Spleen (tissue), 11 donors: ENCODE measurements at regions not wholly inside any gene's neighbourhood (a gene's known extent, or its start where the extent isn't known, plus 50 kb on each side); places are given as distances from the start of the nearest gene placed in this dataset.

ENCODE experiments used
- DNase-seq: peaks from one replicate; pipeline ENCODE4 v3.0.0-alpha.2; 2020
- H3K27ac ChIP-seq, 8 donors: fragments of 200-600 bp; sonication (generic) in 7 of 8; 1 replicate in 4 of 8; 2 replicates in 4 of 8; pipeline versions ENCODE4 v1.5.0 to v1.8.0; 2016 to 2021; ENCODE audit warnings: inconsistent platforms in 4 of 8, mild to moderate bottlenecking in 4 of 8, moderate library complexity in 1 of 8
- H3K27me3 ChIP-seq, 7 donors: fragments of 200-600 bp; sonication (generic) in 6 of 7; replicated peaks in 1 of 7; 1 replicate in 4 of 7; 2 replicates in 3 of 7; pipeline versions ENCODE4 v1.5.0 to v1.8.0; 2016 to 2021; ENCODE audit warnings: inconsistent platforms in 3 of 7, mild to moderate bottlenecking in 1 of 7
- H3K36me3 ChIP-seq, 6 donors: fragments of 200-600 bp; sonication (generic) in 5 of 6; 1 replicate in 4 of 6; 2 replicates in 2 of 6; pipeline versions ENCODE4 v1.5.0 to v1.8.0; 2016 to 2021; ENCODE audit warnings: inconsistent platforms in 2 of 6
- H3K4me1 ChIP-seq, 6 donors: fragments of 200-600 bp; sonication (generic) in 5 of 6; 1 replicate in 3 of 6; 2 replicates in 3 of 6; pipeline versions ENCODE4 v1.5.0 to v1.8.0; 2016 to 2021; ENCODE audit warnings: inconsistent platforms in 3 of 6
- H3K4me3 ChIP-seq, 8 donors: fragments of 200-600 bp; sonication (generic) in 7 of 8; 1 replicate in 4 of 8; 2 replicates in 4 of 8; pipeline versions ENCODE4 v1.5.0 to v1.8.0; 2016 to 2021; ENCODE audit warnings: inconsistent platforms in 4 of 8, mild to moderate bottlenecking in 4 of 8, moderate library complexity in 2 of 8
- H3K9me3 ChIP-seq, 8 donors: fragments of 200-600 bp; sonication (generic) in 7 of 8; 1 replicate in 4 of 8; 2 replicates in 4 of 8; pipeline versions ENCODE4 v1.5.0 to v1.8.0; 2016 to 2021; ENCODE audit warnings: inconsistent platforms in 4 of 8
- CTCF ChIP-seq, 11 experiments: fragments of 200-600 bp in 7 of 11; fragments of 450-650 bp in 4 of 11; sonication (generic) in 4 of 11; IDR thresholded peaks in 8 of 11; conservative IDR thresholded peaks in 3 of 11; 1 replicate in 7 of 11; 2 replicates in 4 of 11; pipeline versions ENCODE4 v1.4.0 to v1.8.0; 2016 to 2021; ENCODE audit warnings: antibody characterized with exemption in 11 of 11, inconsistent platforms in 4 of 11, mild to moderate bottlenecking in 1 of 11
- POLR2A ChIP-seq, 3 donors: fragments of 450-650 bp; IDR thresholded peaks; one replicate each; pipeline ENCODE4 v1.5.1; 2017; ENCODE audit warnings: antibody characterized with exemption in 3 of 3, mild to moderate bottlenecking in 1 of 3
- POLR2AphosphoS5 ChIP-seq, 3 donors: sonication (generic); formaldehyde crosslinking; IDR thresholded peaks; one replicate each; pipeline ENCODE4 v1.5.1; 2017; ENCODE audit warnings: antibody characterized with exemption in 3 of 3
- WGBS, 5 donors: extraction: QIAGEN DNeasy Blood & Tissue Kit in 3 of 5; methylation state at CpG; one replicate each; pipeline versions ENCODE4 v1.1.5 to v1.1.7; 2013 to 2018; 5-methylcytosine and 5-hydroxymethylcytosine counted together
- intact Hi-C: fragments of 100-400 bp; cut with DNase I; formaldehyde crosslinking; loops from one replicate; pipeline ENCODE4 v1.15.0; 2023; ENCODE audit warnings: low total_unique reads
- donor health status: healthy with polysubstance abuse.
- donor health status: DM: no; HTN: no; CAD: no; lungs with moderate emphysema.
- donor health status: DM: no; HTN: no; CAD: no.
- donor health status: Bipolar disorder and iron deficiency.
- donor health status: healthy.
- donor health status: DM: no; HTN: no; CAD: no.
- donor health status: DM: yes; HTN: yes; CAD: no.

- intact Hi-C loops, result no loop called here
- no peaks in the 10 kb centered on the region for H3K27me3 ChIP-seq
- no peaks in the 10 kb centered on the region for H3K9me3 ChIP-seq
- H3K4me1 ChIP-seq, result no peaks in the 10 kb centered on the region
- no peak for DNase-seq
- H3K36me3 ChIP-seq, result no peaks in the 10 kb centered on the region
- no peak overlapping the region for H3K27ac ChIP-seq
- WGBS, 5 donors, result 40 to 87% (median 57%) methylated on average over 1 of the region's 1 CpG
- no peak overlapping the region for H3K4me3 ChIP-seq
- no peak for TF ChIP-seq CTCF (IDR thresholded peaks at IDR 0.05 in 8 of 11, conservative IDR thresholded peaks at IDR 0.05 in 3 of 11)
- TF ChIP-seq POLR2A (IDR thresholded peaks at IDR 0.05), result no peak
- no peak for TF ChIP-seq POLR2AphosphoS5 (IDR thresholded peaks at IDR 0.05)
Observed at GRCh38 chr3:144045766-144046165, 74.1 kb downstream of the DIPK2A start.

GRCh38 chr3:144049374-144049773 is 77.8 kb downstream of the DIPK2A start:
- no peak for DNase-seq
- no peaks in the 10 kb centered on the region for H3K27me3 ChIP-seq
- no peaks in the 10 kb centered on the region for H3K36me3 ChIP-seq
- no peak overlapping the region for H3K27ac ChIP-seq
- H3K4me1 ChIP-seq, result no peaks in the 10 kb centered on the region
- no peak for TF ChIP-seq CTCF (IDR thresholded peaks at IDR 0.05 in 8 of 11, conservative IDR thresholded peaks at IDR 0.05 in 3 of 11)
- no peak for TF ChIP-seq POLR2A (IDR thresholded peaks at IDR 0.05)
- TF ChIP-seq POLR2AphosphoS5 (IDR thresholded peaks at IDR 0.05), result no peak
- intact Hi-C loops, result no loop called here
- H3K4me3 ChIP-seq, result no peak overlapping the region
- WGBS, 5 donors, result 89 to 94% (median 93%) methylated on average over 5 of the region's 5 CpGs
- no peaks in the 10 kb centered on the region for H3K9me3 ChIP-seq

- H3K4me3 ChIP-seq, result no peak overlapping the region
- no peaks in the 10 kb centered on the region for H3K36me3 ChIP-seq
- no peaks in the 10 kb centered on the region for H3K27me3 ChIP-seq
- no peak for DNase-seq
- H3K27ac ChIP-seq, result no peak overlapping the region
- H3K4me1 ChIP-seq, result no peaks in the 10 kb centered on the region
- intact Hi-C loops, result no loop called here
- H3K9me3 ChIP-seq, result no peaks in the 10 kb centered on the region
- no peak for TF ChIP-seq CTCF (IDR thresholded peaks at IDR 0.05 in 8 of 11, conservative IDR thresholded peaks at IDR 0.05 in 3 of 11)
- no peak for TF ChIP-seq POLR2A (IDR thresholded peaks at IDR 0.05)
- TF ChIP-seq POLR2AphosphoS5 (IDR thresholded peaks at IDR 0.05), result no peak
Observed at GRCh38 chr3:144051211-144051610, 79.6 kb downstream of the DIPK2A start.

- intact Hi-C loops, result no loop called here
- DNase-seq, result no peak
- no peaks in the 10 kb centered on the region for H3K9me3 ChIP-seq
- TF ChIP-seq CTCF (IDR thresholded peaks at IDR 0.05 in 8 of 11, conservative IDR thresholded peaks at IDR 0.05 in 3 of 11), result no peak
- TF ChIP-seq POLR2AphosphoS5 (IDR thresholded peaks at IDR 0.05), result no peak
- TF ChIP-seq POLR2A (IDR thresholded peaks at IDR 0.05), result no peak
- no peak overlapping the region for H3K27ac ChIP-seq
- H3K4me3 ChIP-seq, result no peak overlapping the region
- H3K4me1 ChIP-seq, result no peaks in the 10 kb centered on the region
- H3K27me3 ChIP-seq, result no peaks in the 10 kb centered on the region
- H3K36me3 ChIP-seq, result no peaks in the 10 kb centered on the region
Observed at GRCh38 chr3:144052275-144052674, 80.7 kb downstream of the DIPK2A start.
